Upper lobe of left lung (tissue), 4 donors: ENCODE measurements at regions not wholly inside any gene's neighbourhood (a gene's known extent, or its start where the extent isn't known, plus 50 kb on each side); places are given as distances from the start of the nearest gene placed in this dataset.

ENCODE experiments used
- CTCF ChIP-seq, 6 experiments: fragments of 450-650 bp in 4 of 6; fragments of 200-600 bp in 2 of 6; sonication (generic) in 2 of 6; IDR thresholded peaks; one replicate each; pipeline ENCODE4 v1.5.1; 2016 to 2019; ENCODE audit warnings: antibody characterized with exemption in 6 of 6
- POLR2A ChIP-seq, 4 donors: fragments of 450-650 bp; IDR thresholded peaks; one replicate each; pipeline ENCODE4 v1.5.1; 2016 to 2017; ENCODE audit warnings: antibody characterized with exemption in 4 of 4, mild to moderate bottlenecking in 2 of 4
- POLR2AphosphoS5 ChIP-seq, 2 donors: sonication (generic); formaldehyde crosslinking; IDR thresholded peaks; one replicate each; pipeline ENCODE4 v1.5.1; 2017; ENCODE audit warnings: antibody characterized with exemption in 2 of 2

GRCh38 chr10:10644008-10644646, 373.5 kb upstream of the CELF2 start:
- TF ChIP-seq CTCF (IDR thresholded peaks at IDR 0.05) (no peak), POLR2A (IDR thresholded peaks at IDR 0.05) (no peak), POLR2AphosphoS5 (IDR thresholded peaks at IDR 0.05) (no peak)
